Cardiac muscle cell (in vitro differentiated cells and primary cell): ENCODE measurements at regions not wholly inside any gene's neighbourhood (a gene's known extent, or its start where the extent isn't known, plus 50 kb on each side); places are given as distances from the start of the nearest gene placed in this dataset.
A peak's percentile ranks its signal among the peaks of the same experiment; 100 is the strongest.
"Not testable (repeated sequence)": the region's sequence is repeated elsewhere in the genome, so short reads cannot be mapped to it uniquely, and the experiment has no call there.

Source experiments
- DNase-seq, 2 donors: peaks; one replicate each; pipeline versions ENCODE4 v3.0.0 to v3.0.0-alpha.2; 2010 to 2017; ENCODE audit warnings: low read depth in 1 of 2, low spot score in 1 of 2
- H3K27ac ChIP-seq: fragments of 200-600 bp; sonication (generic); 2 replicates; pipeline ENCODE4 v1.5.1; 2016
- H3K27me3 ChIP-seq: fragments of 200-600 bp; sonication (generic); 2 replicates; pipeline ENCODE4 v1.6.0; 2016; ENCODE audit warnings: control low read depth
- H3K36me3 ChIP-seq: fragments of 200-600 bp; sonication (generic); 2 replicates; pipeline ENCODE4 v1.5.1; 2016; ENCODE audit warnings: control low read depth
- H3K4me1 ChIP-seq: fragments of 200-600 bp; sonication (generic); 2 replicates; pipeline ENCODE4 v1.8.1; 2017; ENCODE audit warnings: low read depth, mild to moderate bottlenecking, mixed run types
- H3K4me3 ChIP-seq: fragments of 200-600 bp; sonication (generic); 2 replicates; pipeline ENCODE4 v1.5.1; 2016; ENCODE audit warnings: mild to moderate bottlenecking
- H3K9me3 ChIP-seq: fragments of 200-600 bp; sonication (generic); 2 replicates; pipeline ENCODE4 v1.5.1; 2017; ENCODE audit warnings: low read depth, mild to moderate bottlenecking, control low read depth
- TF ChIP-seq, protein P1 (sequence below): IDR thresholded peaks from 2 replicates; pipeline ENCODE4 v1.5.1; 2012; ENCODE audit warnings: low read depth, mild to moderate bottlenecking, low read length

DNA sequence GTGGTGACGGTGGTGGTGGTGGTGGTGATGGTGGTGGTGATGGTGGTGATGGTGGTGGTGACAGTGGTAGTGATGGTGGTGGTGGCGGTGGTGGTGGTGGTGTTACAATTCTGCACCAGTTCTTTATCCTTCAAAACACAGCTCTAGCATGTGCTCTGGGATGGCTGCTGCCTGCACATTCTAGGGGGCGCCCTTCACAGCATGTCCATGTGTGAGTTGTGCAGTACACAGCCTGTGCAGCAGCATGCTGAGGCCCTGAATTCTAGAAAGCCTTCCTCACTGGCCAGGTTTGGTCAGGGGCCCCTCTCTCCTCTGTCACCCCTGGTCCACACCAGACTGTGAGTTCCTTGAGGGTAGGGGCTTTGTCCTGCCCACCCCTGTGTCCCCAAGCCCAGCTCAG is 67.7 kb downstream of the MATN1 start:
- DNase-seq: no peak
- TF ChIP-seq, protein P1, sequence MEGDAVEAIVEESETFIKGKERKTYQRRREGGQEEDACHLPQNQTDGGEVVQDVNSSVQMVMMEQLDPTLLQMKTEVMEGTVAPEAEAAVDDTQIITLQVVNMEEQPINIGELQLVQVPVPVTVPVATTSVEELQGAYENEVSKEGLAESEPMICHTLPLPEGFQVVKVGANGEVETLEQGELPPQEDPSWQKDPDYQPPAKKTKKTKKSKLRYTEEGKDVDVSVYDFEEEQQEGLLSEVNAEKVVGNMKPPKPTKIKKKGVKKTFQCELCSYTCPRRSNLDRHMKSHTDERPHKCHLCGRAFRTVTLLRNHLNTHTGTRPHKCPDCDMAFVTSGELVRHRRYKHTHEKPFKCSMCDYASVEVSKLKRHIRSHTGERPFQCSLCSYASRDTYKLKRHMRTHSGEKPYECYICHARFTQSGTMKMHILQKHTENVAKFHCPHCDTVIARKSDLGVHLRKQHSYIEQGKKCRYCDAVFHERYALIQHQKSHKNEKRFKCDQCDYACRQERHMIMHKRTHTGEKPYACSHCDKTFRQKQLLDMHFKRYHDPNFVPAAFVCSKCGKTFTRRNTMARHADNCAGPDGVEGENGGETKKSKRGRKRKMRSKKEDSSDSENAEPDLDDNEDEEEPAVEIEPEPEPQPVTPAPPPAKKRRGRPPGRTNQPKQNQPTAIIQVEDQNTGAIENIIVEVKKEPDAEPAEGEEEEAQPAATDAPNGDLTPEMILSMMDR: no peak
- no peaks in the 10 kb centered on the region for H3K36me3 ChIP-seq
- H3K27ac ChIP-seq: peak overlapping the region; percentile 38
- peaks cover 3% of the 10 kb centered on the region for H3K4me1 ChIP-seq
- H3K4me3 ChIP-seq: no peak overlapping the region
- H3K27me3 ChIP-seq: no peaks in the 10 kb centered on the region
- H3K9me3 ChIP-seq: no peaks in the 10 kb centered on the region

GRCh38 chr1:30654188-30654587 is 69.2 kb downstream of the MATN1 start:
- peaks cover 3% of the 10 kb centered on the region for H3K4me1 ChIP-seq
- H3K27me3 ChIP-seq: no peaks in the 10 kb centered on the region
- TF ChIP-seq, protein P1: no peak
- H3K36me3 ChIP-seq: no peaks in the 10 kb centered on the region
- no peak overlapping the region for H3K4me3 ChIP-seq
- H3K27ac ChIP-seq: no peak overlapping the region
- H3K9me3 ChIP-seq: no peaks in the 10 kb centered on the region
- no peak for DNase-seq

- no peak overlapping the region for H3K27ac ChIP-seq
- H3K27me3 ChIP-seq: no peaks in the 10 kb centered on the region
- peaks cover 3% of the 10 kb centered on the region for H3K4me1 ChIP-seq
- TF ChIP-seq, protein P1: no peak
- DNase-seq: no peak
- no peaks in the 10 kb centered on the region for H3K36me3 ChIP-seq
- no peaks in the 10 kb centered on the region for H3K9me3 ChIP-seq
- no peak overlapping the region for H3K4me3 ChIP-seq
Observed at GRCh38 chr1:30652152-30652841, 71.1 kb downstream of the MATN1 start.

DNA sequence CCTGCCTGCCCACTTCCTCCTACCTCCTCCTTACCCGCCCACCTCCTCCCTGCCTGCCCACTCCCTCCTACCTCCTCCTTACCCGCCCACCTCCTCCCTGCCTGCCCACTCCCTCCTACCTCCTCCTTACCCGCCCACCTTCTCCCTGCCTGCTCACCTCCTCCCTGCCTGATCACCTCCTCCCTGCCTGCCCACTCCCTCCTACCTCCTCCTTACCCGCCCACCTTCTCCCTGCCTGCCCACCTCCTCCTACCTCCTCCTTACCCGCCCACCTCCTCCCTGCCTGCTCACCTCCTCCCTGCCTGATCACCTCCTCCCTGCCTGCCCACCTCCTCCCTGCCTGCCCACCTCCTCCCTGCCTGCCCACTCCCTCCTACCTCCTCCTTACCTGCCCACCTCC is 72.0 kb downstream of the MATN1 start:
- not testable (repeated sequence) for DNase-seq, H3K27ac ChIP-seq, H3K4me1 ChIP-seq, H3K27me3 ChIP-seq, H3K36me3 ChIP-seq, H3K4me3 ChIP-seq, H3K9me3 ChIP-seq

GRCh38 chr1:30650968-30651320 is 72.4 kb downstream of the MATN1 start:
- Histone ChIP-seq H3K9me3 (no peaks in the 10 kb centered on the region), H3K4me3 (no peak overlapping the region), H3K4me1 (peaks cover 3% of the 10 kb centered on the region), H3K27me3 (no peaks in the 10 kb centered on the region), H3K36me3 (no peaks in the 10 kb centered on the region), H3K27ac (no peak overlapping the region)
- TF ChIP-seq, protein P1: no peak
- DNase-seq: no peak

- H3K4me3 ChIP-seq: no peak overlapping the region
- H3K27ac ChIP-seq: no peak overlapping the region
- H3K9me3 ChIP-seq: no peaks in the 10 kb centered on the region
- TF ChIP-seq, protein P1: no peak
- H3K36me3 ChIP-seq: no peaks in the 10 kb centered on the region
- H3K27me3 ChIP-seq: no peaks in the 10 kb centered on the region
- no peak for DNase-seq
- peaks cover 3% of the 10 kb centered on the region for H3K4me1 ChIP-seq
Observed at GRCh38 chr1:30650038-30650967, 73.1 kb downstream of the MATN1 start.
